Left ventricle myocardium superior (tissue), 1 donor: ENCODE measurements at regions not wholly inside any gene's neighbourhood (a gene's known extent, or its start where the extent isn't known, plus 50 kb on each side); places are given as distances from the start of the nearest gene placed in this dataset.
A peak's percentile ranks its signal among the peaks of the same experiment; 100 is the strongest.
"Not testable (repeated sequence)": the region's sequence is repeated elsewhere in the genome, so short reads cannot be mapped to it uniquely, and the experiment has no call there.

ENCODE experiments used
- ATAC-seq: fragments of 200-7000 bp; cut with Tn5 transposase; one replicate; pipeline ENCODE4 v1.9.1; 2020; ENCODE audit warnings: mild to moderate bottlenecking, moderate library complexity
- DNase-seq: peaks from one replicate; pipeline ENCODE4 v3.0.0-alpha.2; 2020
- intact Hi-C: fragments of 100-400 bp; cut with micrococcal nuclease; formaldehyde crosslinking; loops from one replicate; pipeline ENCODE4 v1.11.0; 2022
- donor health status: DM: no; HTN: yes; CAD: no; lungs with severe emphysema.

- DNase-seq (no peak), ATAC-seq (no peak)
- intact Hi-C loops: no loop called here
These were observed 50.9 kb upstream of the UBASH3B start for GRCh38 chr11:122604621-122605020.

- no peak for ATAC-seq
- intact Hi-C loops: no loop called here
- no peak for DNase-seq
These were observed 54.1 kb upstream of the UBASH3B start for GRCh38 chr11:122601141-122602125.

GRCh38 chr11:122600290-122600689 is 55.2 kb upstream of the UBASH3B start:
- ATAC-seq: no peak

GRCh38 chr11:122599434-122599833 is 56.1 kb upstream of the UBASH3B start:
- intact Hi-C loops: no loop called here
- ATAC-seq (no peak), DNase-seq (no peak)

More at GRCh38 chr11:122600290-122600689, 55.2 kb upstream of the UBASH3B start:
- intact Hi-C loops: no loop called here
- DNase-seq: no peak

- no peak for DNase-seq
- intact Hi-C loops: no loop called here
- ATAC-seq: no peak
These were observed 56.6 kb upstream of the UBASH3B start for GRCh38 chr11:122598971-122599370.

- ATAC-seq (no peak), DNase-seq (no peak)
- intact Hi-C loops: no loop called here
These were observed 58.0 kb upstream of the UBASH3B start for GRCh38 chr11:122597511-122597910.

GRCh38 chr11:122594986-122595645 is 60.4 kb upstream of the UBASH3B start:
- ATAC-seq (no peak), DNase-seq (no peak)
- intact Hi-C loops: no loop called here

GRCh38 chr11:122593473-122594420 is 61.8 kb upstream of the UBASH3B start:
- DNase-seq (no peak), ATAC-seq (no peak)
- intact Hi-C loops: no loop called here

- no peak for DNase-seq
- no peak for ATAC-seq
- intact Hi-C loops: no loop called here
These were observed 62.9 kb upstream of the UBASH3B start for GRCh38 chr11:122592641-122593040.

GRCh38 chr11:122584670-122585069 is 70.9 kb upstream of the UBASH3B start:
- DNase-seq: no peak
- intact Hi-C loops: no loop called here
- ATAC-seq: no peak

- DNase-seq, ATAC-seq, intact Hi-C loops: not testable (repeated sequence)
These were observed 75.5 kb upstream of the UBASH3B start for GRCh38 chr11:122580071-122580470.

GRCh38 chr11:122578171-122578825 is 77.2 kb upstream of the UBASH3B start:
- DNase-seq (no peak), ATAC-seq (no peak)
- intact Hi-C loops: no loop called here

GRCh38 chr11:122572592-122572991 is 82.9 kb upstream of the UBASH3B start:
- DNase-seq (no peak), ATAC-seq (no peak)
- intact Hi-C loops: no loop called here

GRCh38 chr11:122563761-122564160 is 91.8 kb upstream of the UBASH3B start:
- ATAC-seq (no peak), DNase-seq (no peak)
- intact Hi-C loops: no loop called here

GRCh38 chr11:122559734-122560382 is 95.7 kb upstream of the UBASH3B start:
- no peak for ATAC-seq
- intact Hi-C loops: no loop called here
- DNase-seq: no peak

- intact Hi-C loops, DNase-seq, ATAC-seq: not testable (repeated sequence)
These were observed 96.3 kb upstream of the UBASH3B start for GRCh38 chr11:122559218-122559617.

- DNase-seq, ATAC-seq, intact Hi-C loops: not testable (repeated sequence)
These were observed 98.4 kb upstream of the UBASH3B start for GRCh38 chr11:122557163-122557562.

- DNase-seq: peak; percentile 40
- intact Hi-C loops: no loop called here
These were observed 98.9 kb upstream of the UBASH3B start for GRCh38 chr11:122556605-122557004.

More at GRCh38 chr11:122556605-122557004, 98.9 kb upstream of the UBASH3B start:
- ATAC-seq: peak; percentile 21
